DMS 273 treated with DMSO at 0.1 percent for 48 hours (cell line): ENCODE measurements at regions not wholly inside any gene's neighbourhood (a gene's known extent, or its start where the extent isn't known, plus 50 kb on each side); places are given as distances from the start of the nearest gene placed in this dataset.

Source experiments
- DNase-seq: peaks from one replicate; lab custom pipeline; 2025; lab: John Stamatoyannopoulos, UW

DNA sequence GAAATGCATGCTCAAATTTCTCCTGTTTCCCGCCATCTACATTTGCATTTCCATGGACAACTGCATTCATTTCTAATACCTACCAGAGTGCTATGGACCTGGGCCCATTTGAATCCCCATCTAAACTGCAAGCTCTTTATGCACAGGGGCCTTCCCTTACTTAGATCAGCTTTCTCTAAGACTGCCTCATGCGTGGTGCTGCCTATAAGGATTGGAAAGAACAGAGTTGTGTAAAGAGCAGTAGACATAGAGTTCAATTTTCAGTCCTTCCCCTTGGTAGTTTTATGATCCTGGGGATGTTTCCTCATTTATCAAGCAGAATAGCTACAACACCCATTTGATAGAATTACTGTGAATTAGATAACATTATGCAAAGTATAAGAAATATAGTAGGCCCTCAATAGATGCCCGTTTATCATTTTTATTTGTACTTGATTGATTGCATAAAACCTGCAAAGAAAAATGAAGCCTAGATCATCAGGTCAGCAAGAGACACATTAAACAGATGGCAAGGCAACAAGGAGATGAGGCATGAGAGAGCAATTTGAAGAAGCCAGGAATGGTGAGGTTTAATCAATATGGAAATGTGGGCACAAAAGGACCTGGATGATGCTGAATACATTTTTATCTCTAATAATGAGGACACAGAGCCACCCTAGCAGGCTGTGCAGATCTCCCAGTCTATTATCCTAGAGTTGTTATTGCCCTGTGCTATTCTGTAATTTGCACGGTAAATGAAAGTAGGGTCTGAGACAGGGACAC, 359.7 kb downstream of the FAM181B start:
- DNase-seq = no peak

DNA sequence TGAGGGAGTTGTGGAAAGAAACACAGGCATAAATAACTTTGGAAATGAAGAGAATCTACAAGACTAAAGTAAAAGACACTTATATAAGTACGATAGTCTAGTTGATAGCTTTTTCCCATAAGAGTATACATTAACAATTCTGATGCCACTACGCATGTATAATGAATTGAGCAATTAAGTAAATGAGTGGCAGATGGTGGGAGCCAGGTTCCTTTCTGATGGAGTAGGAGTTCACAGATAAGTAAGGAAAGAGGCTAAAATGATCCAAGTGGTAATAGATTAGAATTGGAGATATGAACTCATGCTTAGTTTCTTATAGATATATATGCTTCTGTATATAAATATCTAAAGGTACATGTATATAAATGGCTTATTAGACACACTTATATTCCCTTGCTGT, 368.3 kb downstream of the FAM181B start:
- no peak for DNase-seq

GRCh38 chr11:82356316-82356715, 377.3 kb downstream of the FAM181B start:
- DNase-seq = no peak

DNA sequence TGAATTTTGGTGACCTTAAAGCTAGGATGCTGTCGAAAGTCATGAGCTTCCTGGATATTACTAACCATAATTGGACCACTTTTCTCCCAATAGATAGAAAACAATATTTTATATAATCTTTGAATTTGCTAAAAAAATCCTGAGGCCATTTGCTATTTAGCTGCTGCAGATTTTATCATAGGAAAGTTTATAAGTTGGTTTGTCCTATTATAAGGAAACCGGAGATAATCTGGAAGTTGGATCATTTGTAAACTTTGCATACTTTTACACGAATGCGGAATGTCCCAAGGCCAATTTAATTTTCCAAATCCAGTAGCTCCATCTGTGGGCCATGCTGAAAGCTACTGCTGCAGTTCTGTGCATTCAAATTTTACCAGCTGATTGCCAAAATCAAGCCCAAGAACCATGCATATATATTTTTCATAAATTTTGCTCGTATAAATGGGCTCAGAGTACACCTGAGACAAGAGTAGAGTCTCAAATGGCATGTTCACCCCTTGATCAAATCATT, 378.3 kb downstream of the FAM181B start:
- DNase-seq = no peak

DNA sequence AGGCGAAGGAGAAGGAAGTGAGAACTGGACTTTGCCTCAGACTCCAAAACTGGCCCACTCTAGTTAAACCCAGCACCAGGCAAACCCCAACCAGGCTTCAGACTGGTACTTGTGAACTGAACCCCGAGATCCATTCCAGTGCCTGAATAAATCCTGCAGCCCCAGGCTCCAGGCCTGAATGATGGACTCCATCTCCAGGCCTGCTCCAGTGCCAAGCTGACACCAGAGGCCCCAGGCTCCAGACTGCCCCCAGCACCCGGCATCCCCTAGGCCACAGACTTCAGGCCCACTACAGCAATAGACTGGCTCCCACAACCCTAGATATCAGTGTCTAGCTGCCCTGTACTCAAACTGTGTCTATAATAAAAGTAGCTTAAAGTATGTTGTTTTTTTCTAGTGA, 406.8 kb downstream of the FAM181B start:
- no peak for DNase-seq

DNA sequence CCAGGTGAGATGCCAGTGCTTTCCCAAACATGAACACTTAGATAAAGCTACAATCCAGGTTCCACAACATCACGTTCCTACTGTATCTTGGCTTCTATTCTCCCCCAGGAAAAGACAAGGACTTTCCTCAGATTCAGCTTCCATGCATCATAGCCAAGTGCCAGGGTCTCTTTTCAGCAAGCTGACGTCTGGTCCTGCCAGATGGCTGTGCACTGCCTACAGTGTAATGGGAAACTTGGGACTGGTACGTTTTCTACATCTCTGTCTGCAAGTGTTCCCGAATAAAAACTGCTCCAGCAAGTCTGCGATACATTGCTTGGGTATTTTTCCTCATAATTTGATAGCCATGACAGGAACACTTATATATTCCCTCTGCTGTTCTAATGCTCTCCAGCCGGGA, 412.5 kb downstream of the FAM181B start:
- no peak for DNase-seq

DNA sequence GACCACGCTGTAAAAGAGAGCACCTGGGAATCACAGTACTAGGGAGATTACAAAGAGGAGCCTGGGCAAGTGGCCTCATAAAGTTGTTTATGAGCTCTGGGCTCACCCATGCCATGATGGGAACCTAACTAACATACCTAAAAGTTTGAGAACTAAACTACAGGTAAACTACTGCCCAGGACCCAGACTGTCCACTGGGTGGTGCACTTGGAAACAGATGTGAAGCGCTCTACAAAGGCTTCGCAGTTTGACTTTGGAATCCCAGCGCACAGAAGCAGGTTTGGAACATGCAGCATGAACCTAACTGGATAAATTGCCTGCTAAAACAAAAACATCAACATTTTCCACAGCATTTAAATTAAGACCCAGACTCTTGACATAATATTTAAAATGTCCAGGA, 418.6 kb downstream of the FAM181B start:
- no peak for DNase-seq

- DNase-seq = no peak
Observed at GRCh38 chr11:82308979-82309378, 424.7 kb downstream of the FAM181B start.

DNA sequence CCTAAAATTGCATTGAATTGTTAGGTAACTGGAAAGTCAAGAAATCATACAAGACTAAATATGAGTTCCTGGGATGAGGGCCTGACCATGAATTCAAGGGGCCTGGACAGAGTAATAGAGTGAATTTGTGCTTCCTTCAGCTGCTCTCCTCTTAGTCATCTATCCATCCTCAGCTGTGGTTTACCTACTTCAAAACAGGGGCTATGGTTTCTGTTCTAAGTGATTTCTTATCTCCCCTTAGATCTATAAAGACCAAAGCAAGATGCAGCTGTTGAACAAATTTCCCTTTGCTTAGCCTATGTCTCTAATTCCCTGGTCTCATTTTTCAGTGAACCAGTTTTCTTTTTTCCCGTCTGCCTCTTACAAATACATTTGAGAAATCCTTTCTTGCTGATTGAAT, 428.5 kb downstream of the FAM181B start:
- DNase-seq = no peak

DNA sequence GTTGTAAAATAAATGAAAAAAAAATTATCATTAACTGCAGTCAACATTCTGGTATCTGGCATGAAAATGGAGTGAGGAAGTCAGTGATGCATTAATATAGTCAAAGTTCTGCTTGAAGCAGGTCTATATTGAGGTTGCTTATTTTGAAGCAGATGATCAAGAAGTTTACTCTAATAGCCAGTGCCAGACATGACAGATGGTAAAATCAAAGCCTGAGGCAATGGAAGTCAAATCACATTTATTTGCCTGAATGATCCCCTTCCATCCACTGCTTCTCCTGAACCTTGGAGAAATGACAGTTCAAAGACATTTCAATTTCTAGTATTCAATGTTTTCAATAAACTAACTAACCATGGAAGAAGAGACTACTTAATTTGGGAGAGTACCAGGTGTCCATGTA, 430.0 kb downstream of the FAM181B start:
- DNase-seq = no peak

DNA sequence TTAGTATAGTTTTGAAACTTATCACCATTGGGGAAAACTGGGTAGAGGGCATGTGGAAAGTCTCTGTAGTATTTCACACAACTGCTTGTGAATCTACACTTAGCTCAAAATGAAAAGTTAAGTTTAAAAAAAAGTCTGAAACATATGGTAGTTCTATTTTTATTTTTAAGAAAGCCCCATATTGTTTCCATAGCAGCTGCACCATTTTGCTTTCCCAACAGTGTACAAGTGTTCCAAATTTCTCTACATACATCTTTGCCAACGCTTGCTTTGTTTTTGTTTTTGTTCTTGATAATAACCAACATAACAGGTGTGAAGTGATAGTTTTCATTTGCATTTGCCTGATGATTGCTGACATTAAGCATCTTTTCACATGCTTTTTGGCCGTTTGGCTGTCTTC, 445.2 kb downstream of the FAM181B start:
- DNase-seq = no peak

DNA sequence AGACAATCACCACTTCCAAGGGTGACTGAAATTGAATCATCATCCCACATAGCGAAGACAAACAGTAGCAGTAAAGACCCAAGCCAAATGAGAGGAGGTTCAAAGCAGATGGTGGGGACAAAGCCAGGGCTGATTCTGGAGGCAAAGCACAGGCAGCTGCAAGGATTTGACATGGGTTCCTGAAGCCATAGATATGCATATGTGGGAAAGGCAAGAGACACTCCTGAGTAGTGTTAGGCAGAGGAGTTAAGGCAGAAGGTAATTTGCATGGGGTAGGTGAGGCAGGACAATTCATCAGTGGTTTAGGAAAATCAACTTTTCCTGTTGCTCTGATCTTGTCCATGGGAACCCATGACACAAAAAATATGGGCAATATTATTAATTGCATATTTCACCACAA, 462.8 kb downstream of the FAM181B start:
- no peak for DNase-seq

DNA sequence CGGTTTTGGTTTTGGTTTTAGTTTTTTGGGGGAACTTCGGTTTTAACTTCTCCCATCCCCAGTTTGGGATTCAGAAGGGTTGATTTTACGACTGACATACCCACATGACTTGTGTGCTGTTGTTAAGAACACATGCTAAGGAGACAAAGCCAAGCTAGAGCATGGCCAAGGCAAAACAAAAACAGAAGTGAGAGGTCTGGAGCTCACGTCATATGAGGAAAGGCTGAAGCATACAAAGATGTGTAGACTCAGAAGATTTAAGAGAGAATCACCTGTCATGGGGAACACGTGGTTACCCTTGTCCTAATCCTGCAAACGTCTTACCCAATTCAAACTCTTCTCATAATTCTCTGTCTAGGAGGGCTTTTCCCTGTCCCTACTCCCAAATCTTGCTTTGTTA, 465.0 kb downstream of the FAM181B start:
- no peak for DNase-seq

DNA sequence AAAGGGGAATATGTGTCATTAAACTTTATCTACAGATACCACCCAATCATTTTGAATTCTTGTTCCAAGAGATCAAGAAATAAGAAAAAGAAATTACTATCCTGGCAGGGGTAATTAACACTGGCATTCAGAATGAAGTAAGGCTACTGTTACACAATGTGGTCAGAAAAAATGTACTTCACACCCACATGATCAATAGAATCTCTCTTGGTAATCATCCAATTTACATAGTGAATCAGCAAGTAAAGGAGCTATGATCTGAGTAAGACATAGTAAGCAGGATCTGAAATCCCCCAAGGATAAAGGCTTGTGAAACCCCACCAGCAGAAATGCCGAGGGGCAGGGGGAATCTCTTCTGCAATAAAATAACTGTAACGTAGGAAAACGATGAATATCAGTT, 466.5 kb downstream of the FAM181B start:
- DNase-seq = no peak

- no peak for DNase-seq
Observed at GRCh38 chr11:82261367-82261766, 472.3 kb downstream of the FAM181B start.

- DNase-seq = no peak
Observed at GRCh38 chr11:82250047-82250446, 483.6 kb downstream of the FAM181B start.

DNA sequence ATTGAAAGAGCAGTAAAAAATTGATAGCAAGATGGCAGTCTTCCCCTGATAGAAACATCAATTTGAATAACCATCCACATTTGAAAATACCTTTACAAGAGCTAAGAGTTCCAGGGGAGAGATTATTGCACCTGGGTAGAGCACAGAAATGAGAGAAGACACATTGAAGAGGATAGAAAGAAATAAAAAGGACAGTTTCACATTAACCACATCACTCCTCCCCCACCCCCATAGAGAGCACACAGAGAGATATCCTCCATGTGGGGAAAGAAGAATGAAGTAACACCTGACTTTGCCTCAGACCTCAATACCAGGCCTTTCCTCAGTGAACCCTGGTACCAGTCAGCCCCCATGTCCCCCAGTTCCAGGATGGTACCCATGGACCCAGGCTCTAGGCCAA, 486.7 kb downstream of the FAM181B start:
- no peak for DNase-seq

DNA sequence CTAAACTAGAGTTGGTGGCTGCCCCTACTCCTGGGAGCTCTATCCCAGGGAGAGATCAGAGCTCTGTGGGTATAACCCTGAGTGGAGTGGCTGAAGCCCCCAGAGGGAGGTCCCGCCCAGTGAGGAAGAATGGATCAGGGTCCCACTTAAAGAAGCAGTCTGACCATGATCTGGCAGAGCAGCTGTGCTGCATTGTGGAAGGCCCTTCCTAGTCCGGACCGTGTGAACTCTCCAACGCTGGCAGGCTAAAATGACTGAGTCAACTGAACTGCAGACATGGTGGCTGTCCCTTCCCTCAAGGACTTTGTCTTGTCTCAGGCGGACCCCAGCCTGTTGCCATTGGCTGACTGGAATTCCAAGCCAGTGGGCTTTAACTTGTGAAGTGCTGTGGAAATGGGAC, 494.2 kb downstream of the FAM181B start:
- no peak for DNase-seq

- DNase-seq = no peak
Observed at GRCh38 chr11:82234256-82234655, 499.4 kb downstream of the FAM181B start.

DNA sequence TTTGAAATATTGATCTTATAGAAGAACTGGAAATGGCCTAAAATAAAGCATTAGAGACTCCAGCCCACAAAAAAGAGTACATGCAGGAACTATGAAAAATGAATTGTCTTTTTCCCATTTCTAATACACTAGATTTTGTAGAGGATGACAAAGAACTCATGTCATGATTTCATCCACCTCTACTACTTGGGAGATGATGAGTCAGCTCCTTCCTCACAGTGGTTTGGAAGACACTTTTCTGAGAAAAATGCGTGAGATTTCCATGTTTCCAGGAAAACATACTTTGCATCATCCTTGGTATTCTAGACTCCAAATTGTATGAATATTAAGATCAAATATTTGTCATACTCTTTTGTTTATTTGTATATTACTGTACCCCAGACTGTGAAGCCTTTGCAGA, 500.5 kb downstream of the FAM181B start:
- DNase-seq = no peak

DNA sequence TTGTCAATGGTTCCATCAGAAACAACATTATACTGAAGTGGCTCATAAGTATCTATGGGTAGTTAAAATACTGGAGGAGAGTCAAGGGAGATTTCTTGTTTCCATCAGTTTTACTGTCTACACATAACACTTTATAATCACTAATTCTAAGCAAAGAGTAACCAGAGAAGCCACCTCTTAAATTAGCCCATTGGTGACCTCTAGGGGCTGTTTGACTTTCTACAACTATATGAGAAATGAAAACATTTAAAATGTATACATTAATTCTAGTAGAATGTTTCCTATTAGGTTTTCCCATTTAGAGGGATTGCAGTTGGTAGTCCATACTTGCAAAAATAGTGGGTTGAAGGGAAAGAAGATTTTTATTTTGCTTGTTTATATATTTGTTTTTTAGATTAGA, 504.3 kb downstream of the FAM181B start:
- DNase-seq = no peak

DNA sequence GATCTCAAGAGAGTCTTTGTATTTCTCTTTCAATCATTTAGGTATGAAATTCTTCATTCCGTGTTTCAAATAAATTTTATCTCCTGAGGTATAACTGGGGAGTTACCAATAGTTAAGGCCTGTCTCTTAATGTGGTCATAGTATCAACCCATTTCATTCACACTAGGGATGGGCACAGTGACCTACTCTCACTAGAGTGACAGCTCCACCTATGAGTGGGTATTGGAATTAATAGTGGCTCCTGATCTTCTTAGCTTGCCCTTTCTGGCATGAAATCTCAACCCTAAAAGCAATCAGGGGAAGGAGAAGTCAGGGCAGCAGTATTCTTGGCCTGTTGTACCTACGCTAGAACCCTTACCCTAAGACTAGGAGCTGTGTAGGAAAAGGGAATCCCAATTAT, 507.7 kb downstream of the FAM181B start:
- DNase-seq = no peak

DNA sequence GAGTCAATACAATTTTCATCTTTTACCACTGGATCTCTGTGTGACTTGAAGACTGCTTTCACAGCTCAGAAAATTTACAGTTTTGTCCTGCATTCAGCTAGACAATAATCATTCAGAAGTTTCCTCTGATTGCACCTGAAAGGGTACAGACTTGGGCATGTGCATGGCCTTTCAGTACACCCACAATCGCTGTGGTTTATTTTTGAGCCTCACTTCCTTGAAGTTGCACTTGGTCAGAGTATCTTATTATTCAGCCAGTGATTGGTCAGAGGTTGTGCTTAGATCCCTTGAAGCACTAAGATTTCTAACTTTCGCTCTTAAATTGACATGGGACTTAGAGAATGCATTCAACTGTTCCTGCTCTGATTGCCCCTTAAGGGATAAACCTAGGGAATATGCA, 508.2 kb downstream of the FAM181B start:
- no peak for DNase-seq

- no peak for DNase-seq
Observed at GRCh38 chr11:82216927-82217570, 516.6 kb downstream of the FAM181B start.
